Transverse colon (tissue), 4 donors: ENCODE measurements at regions not wholly inside any gene's neighbourhood (a gene's known extent, or its start where the extent isn't known, plus 50 kb on each side); places are given as distances from the start of the nearest gene placed in this dataset.

Source experiments
- DNase-seq: peaks from one replicate; pipeline ENCODE4 v3.0.0-alpha.2; 2019
- H3K27ac ChIP-seq, 4 donors: fragments of 200-600 bp; sonication (generic); 2 replicates each; pipeline ENCODE4 v1.5.1; 2016 to 2018; ENCODE audit warnings: inconsistent platforms in 4 of 4
- H3K27me3 ChIP-seq: fragments of 200-600 bp; sonication (generic); 2 replicates; pipeline ENCODE4 v1.5.1; 2017; ENCODE audit warnings: inconsistent platforms
- H3K36me3 ChIP-seq, 4 donors: fragments of 200-600 bp; sonication (generic); 2 replicates each; pipeline ENCODE4 v1.5.1; 2017 to 2019; ENCODE audit warnings: inconsistent platforms in 4 of 4
- H3K4me1 ChIP-seq, 4 donors: fragments of 200-600 bp; sonication (generic); 2 replicates each; pipeline ENCODE4 v1.5.1; 2017 to 2020; ENCODE audit warnings: inconsistent platforms in 4 of 4
- H3K4me3 ChIP-seq, 4 donors: fragments of 200-600 bp; sonication (generic); 1 replicate in 1 of 4; 2 replicates in 3 of 4; pipeline versions ENCODE4 v1.5.1 to v1.6.1; 2017 to 2019; ENCODE audit warnings: inconsistent platforms in 4 of 4
- H3K9me3 ChIP-seq, 2 donors: fragments of 200-600 bp; sonication (generic); 2 replicates each; pipeline ENCODE4 v1.5.1; 2017 to 2019; ENCODE audit warnings: inconsistent platforms in 2 of 2
- CTCF ChIP-seq, 5 experiments: fragments of 200-600 bp in 3 of 5; fragments of 450-650 bp in 2 of 5; sonication (generic) in 3 of 5; IDR thresholded peaks; 1 replicate in 2 of 5; 2 replicates in 3 of 5; pipeline ENCODE4 v1.5.1; 2016 to 2017; ENCODE audit warnings: antibody characterized with exemption in 5 of 5, inconsistent platforms in 3 of 5, mild to moderate bottlenecking in 2 of 5, moderate library complexity in 1 of 5
- EP300 ChIP-seq: sonication (generic); formaldehyde crosslinking; IDR thresholded peaks from one replicate; pipeline ENCODE4 v1.6.1; 2017; ENCODE audit warnings: antibody characterized with exemption, low read depth
- POLR2A ChIP-seq: fragments of 450-650 bp; IDR thresholded peaks from one replicate; pipeline ENCODE4 v1.6.1; 2016; ENCODE audit warnings: antibody characterized with exemption, mild to moderate bottlenecking, moderate library complexity
- POLR2AphosphoS5 ChIP-seq, 3 donors: sonication (generic); formaldehyde crosslinking; IDR thresholded peaks; one replicate each; pipeline ENCODE4 v1.6.1; 2016; ENCODE audit warnings: antibody characterized with exemption in 3 of 3
- WGBS, 2 donors: methylation state at CpG; one replicate each; pipeline ENCODE4 v1.1.5; 2018; ENCODE audit warnings: low coverage in 1 of 2; 5-methylcytosine and 5-hydroxymethylcytosine counted together
- in situ Hi-C, 4 donors: fragments of 200-750 bp; cut with MboI; loops; one replicate each; pipeline versions ENCODE4 v1.15.0 to v1.15.1; 2017; ENCODE audit warnings: low sequenced_read_pairs in 3 of 4, low pct_ligation_motif_present in 1 of 4, low pct_unique_long_range_greater_than_20kb in 1 of 4
- intact Hi-C: fragments of 100-400 bp; cut with DNase I; formaldehyde crosslinking; loops from one replicate; pipeline ENCODE4 v1.15.1; 2023; ENCODE audit warnings: low total_unique reads

- Histone ChIP-seq H3K27ac (peak overlapping the region in 3 of 4 donors; percentile 1 to 61 (median 40)), H3K4me3 (peak overlapping the region in 1 of 4 donors; percentile 16), H3K36me3 (no peaks in the 10 kb centered on the region), H3K27me3 (no peaks in the 10 kb centered on the region), H3K4me1 (peaks cover 0 to 17% (median under 1%) of the 10 kb centered on the region in 4 donors), H3K9me3 (no peaks in the 10 kb centered on the region)
- intact Hi-C loops (no loop called here), in situ Hi-C loops (no loop called here)
- no peak for TF ChIP-seq CTCF (IDR thresholded peaks at IDR 0.05)
- no peak for TF ChIP-seq POLR2A
- no peak for TF ChIP-seq POLR2AphosphoS5 (IDR thresholded peaks at IDR 0.05)
- TF ChIP-seq EP300: no peak
- 62 to 72% methylated on average over 7 to 9 of the region's 9 CpGs for WGBS, 2 donors
- DNase-seq: no peak
Observed at GRCh38 chr1:198929961-198930599, 291.2 kb downstream of the PTPRC start.

DNA sequence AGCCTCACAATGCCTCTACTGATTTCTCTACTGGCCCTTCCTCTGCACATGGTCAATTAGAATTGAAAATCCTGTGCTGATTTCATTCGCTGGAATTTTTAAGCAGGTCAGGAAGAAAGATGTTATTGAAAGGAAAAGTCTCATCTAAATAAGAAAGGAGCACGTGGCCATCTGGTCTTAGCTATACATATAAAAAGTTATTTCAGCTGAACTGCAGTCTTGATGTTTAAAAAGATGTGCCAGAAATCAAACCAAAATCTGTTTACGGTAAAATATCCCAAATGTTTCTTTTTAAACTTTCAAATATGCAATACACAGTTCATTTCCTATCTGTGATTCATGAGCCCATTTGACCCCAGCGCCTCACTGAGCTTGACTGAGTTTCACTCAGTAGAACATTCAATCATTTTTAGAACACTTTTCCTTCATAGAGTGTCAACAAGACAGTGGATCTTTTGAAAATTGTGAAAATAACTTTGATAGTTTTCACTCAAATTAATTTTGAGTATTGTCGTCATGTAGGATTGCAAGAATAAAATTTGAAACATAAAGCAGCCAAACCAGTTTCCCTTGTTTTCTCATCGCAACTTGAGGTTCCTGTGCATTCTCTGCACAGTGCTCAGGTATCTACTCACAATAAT, 293.6 kb downstream of the PTPRC start:
- no peak for DNase-seq
- intact Hi-C loops: no loop called here
- peaks cover 0 to 32% (median 10%) of the 10 kb centered on the region in 4 donors for H3K4me1 ChIP-seq
- H3K9me3 ChIP-seq: no peaks in the 10 kb centered on the region
- in situ Hi-C loops: no loop called here
- H3K27me3 ChIP-seq: no peaks in the 10 kb centered on the region
- TF ChIP-seq POLR2AphosphoS5 (IDR thresholded peaks at IDR 0.05) (no peak), EP300 (no peak), POLR2A (no peak), CTCF (IDR thresholded peaks at IDR 0.05) (no peak)
- H3K4me3 ChIP-seq: peak overlapping the region in 1 of 4 donors; percentile 51
- H3K36me3 ChIP-seq: no peaks in the 10 kb centered on the region
- 63 to 71% methylated on average over 6 of the region's 6 CpGs for WGBS, 2 donors
- H3K27ac ChIP-seq: peak overlapping the region in 1 of 4 donors; percentile 72

- Histone ChIP-seq H3K4me1 (peaks cover 0 to 32% (median 10%) of the 10 kb centered on the region in 4 donors), H3K4me3 (peak overlapping the region in 1 of 4 donors; percentile 51), H3K27me3 (no peaks in the 10 kb centered on the region), H3K27ac (peak overlapping the region in 2 of 4 donors; percentile 0 to 72), H3K36me3 (no peaks in the 10 kb centered on the region), H3K9me3 (no peaks in the 10 kb centered on the region)
- TF ChIP-seq EP300 (no peak), POLR2AphosphoS5 (IDR thresholded peaks at IDR 0.05) (no peak), CTCF (IDR thresholded peaks at IDR 0.05) (no peak), POLR2A (no peak)
- WGBS, 2 donors: 81 to 82% methylated on average over 5 of the region's 5 CpGs
- no peak for DNase-seq
- in situ Hi-C loops: no loop called here
- intact Hi-C loops: no loop called here
Observed at GRCh38 chr1:198933515-198934222, 294.8 kb downstream of the PTPRC start.

- Histone ChIP-seq H3K27me3 (no peaks in the 10 kb centered on the region), H3K27ac (peak overlapping the region; percentile 51 to 72 (median 72)), H3K36me3 (no peaks in the 10 kb centered on the region), H3K9me3 (no peaks in the 10 kb centered on the region), H3K4me1 (peaks cover 0 to 26% (median 10%) of the 10 kb centered on the region in 4 donors), H3K4me3 (peak overlapping the region in 1 of 4 donors; percentile 51)
- intact Hi-C loops: no loop called here
- in situ Hi-C loops: no loop called here
- TF ChIP-seq CTCF (IDR thresholded peaks at IDR 0.05): no peak
- TF ChIP-seq POLR2AphosphoS5 (IDR thresholded peaks at IDR 0.05): no peak
- no peak for TF ChIP-seq EP300
- no peak for TF ChIP-seq POLR2A
- 74 to 81% methylated on average over 2 of the region's 2 CpGs for WGBS, 2 donors
- no peak for DNase-seq
Observed at GRCh38 chr1:198934426-198934825, 295.6 kb downstream of the PTPRC start.
